SK-N-SH (cell line): ENCODE measurements at regions not wholly inside any gene's neighbourhood (a gene's known extent, or its start where the extent isn't known, plus 50 kb on each side); places are given as distances from the start of the nearest gene placed in this dataset.

ENCODE experiments used
- CTCF ChIA-PET: fragments of 300-600, 350-600 bp; formaldehyde crosslinking; extraction: SDS; loops from one replicate; lab custom pipeline; 2021; lab: Yijun Ruan, JAX
- POLR2A ChIA-PET: fragments of 350-600 bp; sonication (Branson Sonifier 250); formaldehyde crosslinking; extraction: SDS; loops from one replicate; lab custom pipeline; 2020; ENCODE audit warnings: antibody characterized with exemption, inconsistent platforms; lab: Yijun Ruan, JAX
- DNase-seq: peaks from one replicate; pipeline ENCODE4 v3.0.0; 2012
- H2AFZ ChIP-seq: fragments of 200-600 bp; sonication (generic); 2 replicates; pipeline ENCODE4 v1.8.1; 2016; ENCODE audit warnings: antibody characterized with exemption, mild to moderate bottlenecking, low read depth
- H3F3A ChIP-seq: fragments of 200-600 bp; sonication (generic); replicated peaks from 2 replicates; pipeline ENCODE3; 2016; ENCODE audit warnings: antibody characterized with exemption, mild to moderate bottlenecking; ENCODE audit not compliant: insufficient read depth
- H3K27ac ChIP-seq, 2 experiments: fragments of 200-500 bp in 1 of 2; fragments of 200-600 bp in 1 of 2; sonication (Bioruptor generic) in 1 of 2; sonication (generic), shearing (Covaris generic) in 1 of 2; 2 replicates each; pipeline versions ENCODE4 v1.5.1 to v1.6.1; 2014 to 2016; ENCODE audit warnings: low read depth in 2 of 2, inconsistent platforms in 1 of 2, low read length in 1 of 2, mild to moderate bottlenecking in 1 of 2, mixed read lengths in 1 of 2
- H3K27me3 ChIP-seq: fragments of 200-600 bp; sonication (generic), shearing (Covaris generic); 2 replicates; pipeline ENCODE4 v1.6.1; 2016; ENCODE audit warnings: mixed run types; ENCODE audit not compliant: insufficient read depth
- H3K36me3 ChIP-seq, 2 experiments: fragments of 200-500 bp in 1 of 2; fragments of 200-600 bp in 1 of 2; sonication (Bioruptor generic) in 1 of 2; sonication (generic) in 1 of 2; replicated peaks in 1 of 2; 2 replicates each; pipeline versions ENCODE3 to v1.5.1; 2014 to 2016; ENCODE audit warnings: low read length in 1 of 2, mild to moderate bottlenecking in 1 of 2; ENCODE audit not compliant: insufficient read depth in 2 of 2, control insufficient read depth in 1 of 2
- H3K4me1 ChIP-seq, 2 experiments: fragments of 200-500 bp in 1 of 2; fragments of 200-600 bp in 1 of 2; sonication (Bioruptor generic) in 1 of 2; sonication (generic), shearing (Covaris generic) in 1 of 2; 2 replicates each; pipeline versions ENCODE4 v1.5.1 to v1.6.1; 2014 to 2016; ENCODE audit warnings: low read depth in 1 of 2, low read length in 1 of 2, mixed run types in 1 of 2; ENCODE audit not compliant: insufficient read depth in 2 of 2, control insufficient read depth in 1 of 2
- H3K4me2 ChIP-seq: fragments of 200-600 bp; sonication (generic), shearing (Covaris generic); 2 replicates; pipeline ENCODE4 v1.6.1; 2017; ENCODE audit warnings: mixed run types
- H3K4me3 ChIP-seq, 2 experiments: fragments of 200-500 bp in 1 of 2; fragments of 200-600 bp in 1 of 2; sonication (Bioruptor generic) in 1 of 2; sonication (generic), shearing (Covaris generic) in 1 of 2; 2 replicates each; pipeline versions ENCODE4 v1.5.1 to v1.8.1; 2014 to 2016; ENCODE audit warnings: low read depth in 2 of 2, inconsistent platforms in 1 of 2, low read length in 1 of 2, mild to moderate bottlenecking in 1 of 2, mixed read lengths in 1 of 2, moderate library complexity in 1 of 2
- H3K79me2 ChIP-seq: fragments of 200-600 bp; sonication (generic); 2 replicates; pipeline ENCODE4 v1.8.1; 2017; ENCODE audit warnings: mild to moderate bottlenecking; ENCODE audit not compliant: insufficient read depth
- H3K9ac ChIP-seq: fragments of 200-600 bp; sonication (generic); 2 replicates; pipeline ENCODE4 v1.6.1; 2017; ENCODE audit warnings: mixed run types
- H3K9me2 ChIP-seq: fragments of 200-600 bp; sonication (generic); 2 replicates; pipeline ENCODE4 v1.6.1; 2017; ENCODE audit warnings: mixed run types
- H3K9me3 ChIP-seq: fragments of 200-600 bp; sonication (generic); 2 replicates; pipeline ENCODE4 v1.6.1; 2017; ENCODE audit warnings: mixed run types, mild to moderate bottlenecking, moderate library complexity
- H4K20me1 ChIP-seq: fragments of 200-600 bp; sonication (generic); 2 replicates; pipeline ENCODE4 v1.6.1; 2017; ENCODE audit warnings: mild to moderate bottlenecking, mixed run types; ENCODE audit not compliant: insufficient read depth
- CHD2 ChIP-seq: fragments of 150-350 bp; IDR thresholded peaks from 2 replicates; pipeline ENCODE4 v1.6.1; 2018; ENCODE audit warnings: low read length; ENCODE audit not compliant: partially characterized antibody
- EP300 ChIP-seq, 2 experiments: IDR thresholded peaks; 2 replicates each; pipeline versions ENCODE4 v1.4.0 to v1.6.1; 2012; ENCODE audit warnings: borderline replicate concordance in 1 of 2, low read depth in 1 of 2, low read length in 1 of 2
- FOXJ3 ChIP-seq: sonication (generic); formaldehyde crosslinking; IDR thresholded peaks from 2 replicates; pipeline ENCODE4 v1.5.1; 2020; ENCODE audit warnings: mild to moderate bottlenecking, missing genetic modification reagents
- FOXM1 ChIP-seq: IDR thresholded peaks from 2 replicates; pipeline ENCODE4 v1.4.0; 2012; ENCODE audit warnings: low read depth, mild to moderate bottlenecking
- GATA2 ChIP-seq: sonication (generic); formaldehyde crosslinking; IDR thresholded peaks from 2 replicates; pipeline ENCODE4 v1.5.0; 2020; ENCODE audit warnings: mild to moderate bottlenecking, missing genetic modification reagents
- IRF3 ChIP-seq: fragments of 150-350 bp; IDR thresholded peaks from 2 replicates; pipeline ENCODE4 v1.6.1; 2016; ENCODE audit warnings: mild to moderate bottlenecking, low read depth, low read length
- MEF2A ChIP-seq: IDR thresholded peaks from 2 replicates; pipeline ENCODE4 v1.4.0; 2012; ENCODE audit warnings: low read depth, borderline replicate concordance
- MXI1 ChIP-seq: IDR thresholded peaks from 2 replicates; pipeline ENCODE4 v1.6.1; 2012; ENCODE audit warnings: mild to moderate bottlenecking, low read depth, low read length, improper control_type of control experiment
- NFIC ChIP-seq: IDR thresholded peaks from 2 replicates; pipeline ENCODE4 v1.4.0; 2012; ENCODE audit warnings: borderline replicate concordance
- POLR2AphosphoS5 ChIP-seq: IDR thresholded peaks from 2 replicates; pipeline ENCODE4 v1.6.1; 2012; ENCODE audit warnings: low read depth, low read length
- RAD21 ChIP-seq: IDR thresholded peaks from 2 replicates; pipeline ENCODE4 v1.6.1; 2012; ENCODE audit warnings: mild to moderate bottlenecking, low read length
- REST ChIP-seq: IDR thresholded peaks from 2 replicates; pipeline ENCODE4 v1.6.1; 2012; ENCODE audit warnings: mild to moderate bottlenecking, low read depth, low read length, moderate library complexity
- RFX5 ChIP-seq: IDR thresholded peaks from 2 replicates; pipeline ENCODE4 v1.6.1; 2012; ENCODE audit warnings: mild to moderate bottlenecking, improper control_type of control experiment, low read length
- SIN3A ChIP-seq: IDR thresholded peaks from 2 replicates; pipeline ENCODE4 v1.6.1; 2012; ENCODE audit warnings: low read depth, mild to moderate bottlenecking, low read length, moderate library complexity, borderline replicate concordance
- TEAD4 ChIP-seq: IDR thresholded peaks from 2 replicates; pipeline ENCODE4 v1.4.0; 2012; ENCODE audit warnings: mild to moderate bottlenecking, borderline replicate concordance; ENCODE audit not compliant: insufficient read depth
- YY1 ChIP-seq: IDR thresholded peaks from 2 replicates; pipeline ENCODE4 v1.4.0; 2012; ENCODE audit warnings: low read depth, mild to moderate bottlenecking
- WGBS: methylation state at CpG from one replicate; pipeline ENCODE4 v1.1.6; 2017; ENCODE audit warnings: low lambda C conversion rate; 5-methylcytosine and 5-hydroxymethylcytosine counted together
- TF ChIP-seq, protein P1 (sequence below): fragments of 150-350 bp; IDR thresholded peaks from 2 replicates; pipeline ENCODE4 v1.6.1; 2017; ENCODE audit warnings: antibody characterized with exemption, low read length, low read depth, borderline replicate concordance
- TF ChIP-seq, protein P2 (sequence below): IDR thresholded peaks from 2 replicates; pipeline ENCODE4; 2012
- TF ChIP-seq, protein P3 (sequence below): fragments of 200-600 bp; sonication (generic); IDR thresholded peaks from 2 replicates; pipeline ENCODE4 v1.6.1; 2017; ENCODE audit warnings: antibody characterized with exemption, mild to moderate bottlenecking, moderate library complexity

- Histone ChIP-seq H3K36me3 (no peaks in the 10 kb centered on the region), H3K27me3 (peaks cover 8% of the 10 kb centered on the region; the same call in 1 of the 2 replicates), H3K9me3 (no peaks in the 10 kb centered on the region), H4K20me1 (no peaks in the 10 kb centered on the region), H3K4me2 (no peak overlapping the region), H3F3A (no peaks in the 10 kb centered on the region), H2AFZ (no peak overlapping the region), H3K9ac (no peak overlapping the region), H3K4me3 (no peak overlapping the region), H3K79me2 (no peaks in the 10 kb centered on the region), H3K9me2 (no peaks in the 10 kb centered on the region), H3K4me1 (no peaks in the 10 kb centered on the region), H3K27ac (no peak overlapping the region)
- ChIA-PET CTCF (interaction anchor here (0.5 to 2.1 kb wide), 2 partner anchors 172 to 749 kb away, joined by 3 to 4 read pairs; no protein-coding TSS in a partner anchor), POLR2A (no interaction called here)
- under 1% methylated on average over 3 of the region's 3 CpGs for WGBS
- TF ChIP-seq FOXJ3 (CRISPR knock-in tag) (no peak), NFIC (no peak), POLR2AphosphoS5 (no peak), REST (no peak), MEF2A (no peak), RAD21 (no peak), YY1 (no peak), GATA2 (CRISPR knock-in tag) (no peak), CHD2 (no peak), EP300 (IDR thresholded peaks at IDR 0.05; ENCODE audit: borderline replicate concordance in 1 of 2, low read depth in 1 of 2, low read length in 1 of 2) (no peak), MXI1 (no peak), IRF3 (no peak), RFX5 (no peak), FOXM1 (no peak), TEAD4 (no peak), SIN3A (no peak)
- TF ChIP-seq, protein P1, sequence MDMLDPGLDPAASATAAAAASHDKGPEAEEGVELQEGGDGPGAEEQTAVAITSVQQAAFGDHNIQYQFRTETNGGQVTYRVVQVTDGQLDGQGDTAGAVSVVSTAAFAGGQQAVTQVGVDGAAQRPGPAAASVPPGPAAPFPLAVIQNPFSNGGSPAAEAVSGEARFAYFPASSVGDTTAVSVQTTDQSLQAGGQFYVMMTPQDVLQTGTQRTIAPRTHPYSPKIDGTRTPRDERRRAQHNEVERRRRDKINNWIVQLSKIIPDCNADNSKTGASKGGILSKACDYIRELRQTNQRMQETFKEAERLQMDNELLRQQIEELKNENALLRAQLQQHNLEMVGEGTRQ, result no peak
- TF ChIP-seq, protein P2, sequence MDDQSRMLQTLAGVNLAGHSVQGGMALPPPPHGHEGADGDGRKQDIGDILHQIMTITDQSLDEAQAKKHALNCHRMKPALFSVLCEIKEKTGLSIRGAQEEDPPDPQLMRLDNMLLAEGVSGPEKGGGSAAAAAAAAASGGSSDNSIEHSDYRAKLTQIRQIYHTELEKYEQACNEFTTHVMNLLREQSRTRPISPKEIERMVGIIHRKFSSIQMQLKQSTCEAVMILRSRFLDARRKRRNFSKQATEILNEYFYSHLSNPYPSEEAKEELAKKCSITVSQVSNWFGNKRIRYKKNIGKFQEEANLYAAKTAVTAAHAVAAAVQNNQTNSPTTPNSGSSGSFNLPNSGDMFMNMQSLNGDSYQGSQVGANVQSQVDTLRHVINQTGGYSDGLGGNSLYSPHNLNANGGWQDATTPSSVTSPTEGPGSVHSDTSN, result no peak
- TF ChIP-seq, protein P3, sequence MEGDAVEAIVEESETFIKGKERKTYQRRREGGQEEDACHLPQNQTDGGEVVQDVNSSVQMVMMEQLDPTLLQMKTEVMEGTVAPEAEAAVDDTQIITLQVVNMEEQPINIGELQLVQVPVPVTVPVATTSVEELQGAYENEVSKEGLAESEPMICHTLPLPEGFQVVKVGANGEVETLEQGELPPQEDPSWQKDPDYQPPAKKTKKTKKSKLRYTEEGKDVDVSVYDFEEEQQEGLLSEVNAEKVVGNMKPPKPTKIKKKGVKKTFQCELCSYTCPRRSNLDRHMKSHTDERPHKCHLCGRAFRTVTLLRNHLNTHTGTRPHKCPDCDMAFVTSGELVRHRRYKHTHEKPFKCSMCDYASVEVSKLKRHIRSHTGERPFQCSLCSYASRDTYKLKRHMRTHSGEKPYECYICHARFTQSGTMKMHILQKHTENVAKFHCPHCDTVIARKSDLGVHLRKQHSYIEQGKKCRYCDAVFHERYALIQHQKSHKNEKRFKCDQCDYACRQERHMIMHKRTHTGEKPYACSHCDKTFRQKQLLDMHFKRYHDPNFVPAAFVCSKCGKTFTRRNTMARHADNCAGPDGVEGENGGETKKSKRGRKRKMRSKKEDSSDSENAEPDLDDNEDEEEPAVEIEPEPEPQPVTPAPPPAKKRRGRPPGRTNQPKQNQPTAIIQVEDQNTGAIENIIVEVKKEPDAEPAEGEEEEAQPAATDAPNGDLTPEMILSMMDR, result no peak
- DNase-seq, result no peak
These were observed 86.4 kb upstream of the IFNE start for GRCh38 chr9:21568484-21568883.
